HEK293T (cell line): ENCODE measurements at regions not wholly inside any gene's neighbourhood (a gene's known extent, or its start where the extent isn't known, plus 50 kb on each side); places are given as distances from the start of the nearest gene placed in this dataset.

Source experiments
- ARNT ChIP-seq: fragments of 450-650 bp; IDR thresholded peaks from 2 replicates; pipeline ENCODE4 v1.6.1; 2017; ENCODE audit warnings: mild to moderate bottlenecking
- BHLHE40 ChIP-seq: fragments of 450-650 bp; IDR thresholded peaks from 2 replicates; pipeline ENCODE4 v1.6.1; 2016; ENCODE audit warnings: mild to moderate bottlenecking, moderate library complexity, borderline replicate concordance
- ELF4 ChIP-seq: fragments of 450-650 bp; IDR thresholded peaks from 2 replicates; pipeline ENCODE4 v1.6.1; 2017; ENCODE audit warnings: antibody characterized with exemption
- FOXM1 ChIP-seq: fragments of 450-650 bp; IDR thresholded peaks from 2 replicates; pipeline ENCODE4 v1.6.1; 2017; ENCODE audit warnings: mild to moderate bottlenecking, borderline replicate concordance
- HDGF ChIP-seq: fragments of 450-650 bp; IDR thresholded peaks from 2 replicates; pipeline ENCODE4 v1.6.1; 2017; ENCODE audit warnings: antibody characterized with exemption, borderline replicate concordance
- PKNOX1 ChIP-seq: fragments of 450-650 bp; IDR thresholded peaks from 2 replicates; pipeline ENCODE4 v1.6.1; 2016
- SP1 ChIP-seq: fragments of 450-650 bp; IDR thresholded peaks from 2 replicates; pipeline ENCODE4 v1.6.1; 2017
- SUZ12 ChIP-seq: fragments of 450-650 bp; IDR thresholded peaks from 2 replicates; pipeline ENCODE4 v1.6.1; 2016; ENCODE audit warnings: mild to moderate bottlenecking

- TF ChIP-seq FOXM1 (no peak), BHLHE40 (no peak), SUZ12 (no peak), SP1 (no peak), PKNOX1 (no peak), HDGF (no peak), ELF4 (no peak), ARNT (no peak)
Measured at GRCh38 chr7:45400680-45401079, 173.5 kb upstream of the ADCY1 start.
